Endothelial cell of umbilical vein (primary cell): ENCODE measurements at regions not wholly inside any gene's neighbourhood (a gene's known extent, or its start where the extent isn't known, plus 50 kb on each side); places are given as distances from the start of the nearest gene placed in this dataset.

ENCODE experiments used
- BruUV-seq: library from RNA; stranded (reverse); fragments of 400-500 nt; replicated peaks from 2 replicates; lab custom pipeline; 2021; lab: Mats Ljungman, UMichigan
- CTCF ChIA-PET: fragments of 300-600, 350-600 bp; sonication (Branson Sonifier 250); formaldehyde crosslinking; loops from one replicate; lab custom pipeline; 2021; ENCODE audit warnings: antibody characterized with exemption, inconsistent platforms; lab: Charles Lee
- POLR2A ChIA-PET: fragments of 300-600, 350-600 bp; sonication (Branson Sonifier 250); formaldehyde crosslinking; loops from one replicate; lab custom pipeline; 2021; ENCODE audit warnings: antibody characterized with exemption, inconsistent platforms; lab: Charles Lee
- DNase-seq: peaks from one replicate; pipeline ENCODE4 v3.0.0-alpha.2; 2011; ENCODE audit warnings: low read depth, low spot score
- FAIRE-seq: peaks from 2 replicates; lab custom pipeline; 2011; peaks lifted over from hg19 to GRCh38; lab: Jason Lieb, UNC
- H2AFZ ChIP-seq: 2 replicates; pipeline ENCODE4 v1.6.0; 2012; ENCODE audit warnings: low read depth, low read length, control low read depth, inconsistent platforms
- H3K27ac ChIP-seq: 2 replicates; pipeline ENCODE4 v1.5.1; 2011; ENCODE audit warnings: low read depth, mild to moderate bottlenecking, control low read depth, low read length, moderate library complexity; ENCODE audit not compliant: insufficient read depth
- H3K27me3 ChIP-seq, 2 experiments: 2 replicates each; pipeline versions ENCODE4 v1.6.0 to v1.6.1; 2011; ENCODE audit warnings: low read length in 2 of 2, mixed read lengths in 1 of 2; ENCODE audit not compliant: control insufficient read depth in 2 of 2, insufficient read depth in 2 of 2
- H3K36me3 ChIP-seq, 2 experiments: 2 replicates in 1 of 2; 3 replicates in 1 of 2; pipeline ENCODE4 v1.5.1; 2011; ENCODE audit warnings: low read length in 2 of 2, mild to moderate bottlenecking in 1 of 2, moderate library complexity in 1 of 2; ENCODE audit not compliant: control insufficient read depth in 2 of 2, insufficient read depth in 2 of 2; ENCODE audit errors: extremely low read depth in 1 of 2
- H3K4me1 ChIP-seq: 3 replicates; pipeline ENCODE4 v1.5.1; 2011; ENCODE audit warnings: mild to moderate bottlenecking, low read length; ENCODE audit not compliant: control insufficient read depth, insufficient read depth; ENCODE audit errors: extremely low read depth
- H3K4me2 ChIP-seq: 2 replicates; pipeline ENCODE4 v1.6.1; 2011; ENCODE audit warnings: low read length, control low read depth, mixed read lengths; ENCODE audit not compliant: insufficient read depth
- H3K4me3 ChIP-seq, 3 experiments: fragments of 200-600 bp in 1 of 3; sonication (generic), shearing (Covaris generic) in 1 of 3; replicated peaks in 1 of 3; 2 replicates each; pipeline ENCODE4 v1.5.1; 2011 to 2016; ENCODE audit warnings: control low read depth in 3 of 3, low read length in 3 of 3, mild to moderate bottlenecking in 2 of 3, inconsistent platforms in 1 of 3, low read depth in 1 of 3, moderate library complexity in 1 of 3; ENCODE audit not compliant: insufficient read depth in 1 of 3
- H3K79me2 ChIP-seq: 2 replicates; pipeline ENCODE4 v1.6.0; 2012; ENCODE audit warnings: low read length, inconsistent platforms; ENCODE audit not compliant: control insufficient read depth, insufficient read depth
- H3K9ac ChIP-seq: replicated peaks from 2 replicates; pipeline ENCODE3; 2011; ENCODE audit warnings: low read length, control low read depth; ENCODE audit not compliant: insufficient read depth; ENCODE audit errors: extremely low read depth
- H3K9me1 ChIP-seq: replicated peaks from 3 replicates; pipeline ENCODE4 v1.6.0; 2011; ENCODE audit warnings: mild to moderate bottlenecking, low read length; ENCODE audit not compliant: control insufficient read depth, insufficient read depth; ENCODE audit errors: extremely low read depth
- H3K9me3 ChIP-seq: replicated peaks from 2 replicates; pipeline ENCODE4 v1.5.1; 2012; ENCODE audit warnings: low read length, inconsistent platforms; ENCODE audit not compliant: control insufficient read depth, insufficient read depth
- H4K20me1 ChIP-seq: replicated peaks from 2 replicates; pipeline ENCODE3; 2011; ENCODE audit warnings: mild to moderate bottlenecking, low read length; ENCODE audit not compliant: control insufficient read depth, insufficient read depth; ENCODE audit errors: extremely low read depth
- EZH2 ChIP-seq: IDR thresholded peaks from 2 replicates; pipeline ENCODE4 v1.6.1; 2012; ENCODE audit warnings: borderline replicate concordance, low read depth, mild to moderate bottlenecking, moderate library complexity, low read length, inconsistent platforms; ENCODE audit not compliant: severe bottlenecking
- FOS ChIP-seq: IDR thresholded peaks from 2 replicates; pipeline ENCODE4 v1.6.1; 2011; ENCODE audit warnings: mild to moderate bottlenecking, low read length, moderate library complexity, borderline replicate concordance; ENCODE audit not compliant: insufficient read depth
- GATA2 ChIP-seq: IDR thresholded peaks from 2 replicates; pipeline ENCODE4 v1.7.0; 2011; ENCODE audit warnings: low read depth, mild to moderate bottlenecking, moderate library complexity, mixed read lengths, low read length; ENCODE audit not compliant: insufficient read length, insufficient read depth
- JUN ChIP-seq: IDR thresholded peaks from 2 replicates; pipeline ENCODE4 v1.6.1; 2011; ENCODE audit warnings: borderline replicate concordance, low read depth; ENCODE audit not compliant: insufficient read length, insufficient read depth
- MYC ChIP-seq: IDR thresholded peaks from one replicate; pipeline ENCODE4 v1.6.1; 2011; ENCODE audit warnings: mild to moderate bottlenecking, low read depth, low read length
- POLR2A ChIP-seq: IDR thresholded peaks from 2 replicates; pipeline ENCODE4 v1.6.1; 2012; ENCODE audit warnings: low read depth, mild to moderate bottlenecking, control low read depth, low read length
- POLR2AphosphoS5 ChIP-seq: IDR thresholded peaks from 2 replicates; pipeline ENCODE4 v1.6.1; 2012; ENCODE audit warnings: low read depth, mild to moderate bottlenecking, control low read depth, low read length, moderate library complexity; ENCODE audit not compliant: insufficient read depth
- dilution Hi-C: fragments of 300-500 bp; cut with MboI; formaldehyde crosslinking; loops from one replicate; pipeline ENCODE4 v1.15.0; 2019; ENCODE audit warnings: low sequenced_read_pairs; ENCODE audit not compliant: extremely low pct_ligation_motif_present
- intact Hi-C: fragments of 100-400 bp; cut with micrococcal nuclease; formaldehyde crosslinking; loops from one replicate; pipeline ENCODE4 v1.10.0; 2022
- TF ChIP-seq, protein P1 (sequence below): IDR thresholded peaks from 2 replicates; pipeline ENCODE4 v1.6.1; 2011; ENCODE audit not compliant: insufficient read depth, insufficient read length
- TF ChIP-seq, protein P2 (sequence below), 2 donors: IDR thresholded peaks; 1 replicate in 1 of 2; 2 replicates in 1 of 2; pipeline ENCODE4 v1.5.1; 2011; ENCODE audit warnings: low read length in 2 of 2, mild to moderate bottlenecking in 2 of 2, moderate library complexity in 2 of 2, control low read depth in 1 of 2, inconsistent platforms in 1 of 2, low read depth in 1 of 2; ENCODE audit not compliant: insufficient read depth in 1 of 2; ENCODE audit errors: extremely low read depth in 1 of 2

GRCh38 chr4:91914176-91914804, 389.5 kb upstream of the GRID2 start:
- Histone ChIP-seq H4K20me1 (no peaks in the 10 kb centered on the region), H3K27ac (no peak overlapping the region), H2AFZ (no peak overlapping the region), H3K4me3 (no peak overlapping the region), H3K9ac (no peak overlapping the region), H3K9me1 (no peaks in the 10 kb centered on the region), H3K4me1 (no peaks in the 10 kb centered on the region), H3K9me3 (no peaks in the 10 kb centered on the region), H3K27me3 (no peaks in the 10 kb centered on the region), H3K36me3 (no peaks in the 10 kb centered on the region), H3K4me2 (no peak overlapping the region), H3K79me2 (no peaks in the 10 kb centered on the region)
- BruUV-seq = no TSS peak
- ChIA-PET POLR2A (no interaction called here), CTCF (no interaction called here)
- no peak for DNase-seq
- no peak for FAIRE-seq
- TF ChIP-seq POLR2AphosphoS5 (no peak), EZH2 (no peak), POLR2A (no peak), MYC (no peak), JUN (no peak), FOS (no peak), GATA2 (no peak)
- TF ChIP-seq, protein P1, sequence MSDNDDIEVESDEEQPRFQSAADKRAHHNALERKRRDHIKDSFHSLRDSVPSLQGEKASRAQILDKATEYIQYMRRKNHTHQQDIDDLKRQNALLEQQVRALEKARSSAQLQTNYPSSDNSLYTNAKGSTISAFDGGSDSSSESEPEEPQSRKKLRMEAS = no peak
- TF ChIP-seq, protein P2, sequence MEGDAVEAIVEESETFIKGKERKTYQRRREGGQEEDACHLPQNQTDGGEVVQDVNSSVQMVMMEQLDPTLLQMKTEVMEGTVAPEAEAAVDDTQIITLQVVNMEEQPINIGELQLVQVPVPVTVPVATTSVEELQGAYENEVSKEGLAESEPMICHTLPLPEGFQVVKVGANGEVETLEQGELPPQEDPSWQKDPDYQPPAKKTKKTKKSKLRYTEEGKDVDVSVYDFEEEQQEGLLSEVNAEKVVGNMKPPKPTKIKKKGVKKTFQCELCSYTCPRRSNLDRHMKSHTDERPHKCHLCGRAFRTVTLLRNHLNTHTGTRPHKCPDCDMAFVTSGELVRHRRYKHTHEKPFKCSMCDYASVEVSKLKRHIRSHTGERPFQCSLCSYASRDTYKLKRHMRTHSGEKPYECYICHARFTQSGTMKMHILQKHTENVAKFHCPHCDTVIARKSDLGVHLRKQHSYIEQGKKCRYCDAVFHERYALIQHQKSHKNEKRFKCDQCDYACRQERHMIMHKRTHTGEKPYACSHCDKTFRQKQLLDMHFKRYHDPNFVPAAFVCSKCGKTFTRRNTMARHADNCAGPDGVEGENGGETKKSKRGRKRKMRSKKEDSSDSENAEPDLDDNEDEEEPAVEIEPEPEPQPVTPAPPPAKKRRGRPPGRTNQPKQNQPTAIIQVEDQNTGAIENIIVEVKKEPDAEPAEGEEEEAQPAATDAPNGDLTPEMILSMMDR (IDR thresholded peaks at IDR 0.05; ENCODE audit: extremely low read depth in 1 of 2, insufficient read depth in 1 of 2, low read depth in 1 of 2, low read length in 2 of 2) = no peak
- intact Hi-C loops (no loop called here), dilution Hi-C loops (no loop called here)
